ENCODE measurements at regions not wholly inside any gene's neighbourhood (a gene's known extent, or its start where the extent isn't known, plus 50 kb on each side); places are given as distances from the start of the nearest gene placed in this dataset.
"Not testable (repeated sequence)": the region's sequence is repeated elsewhere in the genome, so short reads cannot be mapped to it uniquely, and the experiment has no call there.

- peak; percentile 5 for DNase-seq
These were observed 168.4 kb downstream of the CWH43 start for GRCh38 chr4:49154308-49155103.

- not testable (repeated sequence) for DNase-seq
These were observed 169.2 kb downstream of the CWH43 start for GRCh38 chr4:49155270-49155669.

- DNase-seq: not testable (repeated sequence)
These were observed 170.2 kb downstream of the CWH43 start for GRCh38 chr4:49156309-49156708.

DNA sequence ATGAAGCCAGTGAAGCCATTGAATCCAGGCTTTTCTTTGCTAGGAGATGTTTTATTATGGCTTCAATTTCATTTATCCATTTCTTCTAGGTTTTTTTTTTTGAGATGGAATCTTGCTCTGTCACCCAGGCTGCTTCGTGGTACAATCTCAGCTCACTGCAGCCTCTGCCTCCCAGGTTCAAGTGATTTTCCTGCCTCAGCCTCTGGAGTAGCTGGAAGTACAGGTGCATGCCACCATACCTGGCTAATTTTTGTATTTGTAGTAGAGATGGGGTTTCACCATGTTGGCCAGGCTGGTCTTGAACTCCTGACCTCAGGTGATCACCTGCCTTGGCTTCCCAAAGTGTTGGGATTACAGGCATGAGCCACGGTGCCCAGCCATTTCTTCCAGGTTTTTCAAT, 171.6 kb downstream of the CWH43 start:
- DNase-seq: not testable (repeated sequence)

GRCh38 chr4:49161111-49161541, 175.1 kb downstream of the CWH43 start:
- not testable (repeated sequence) for DNase-seq

- not testable (repeated sequence) for DNase-seq
These were observed 178.8 kb downstream of the CWH43 start for GRCh38 chr4:49164916-49165315.

- not testable (repeated sequence) for DNase-seq
These were observed 191.8 kb downstream of the CWH43 start for GRCh38 chr4:49177847-49178246.

DNA sequence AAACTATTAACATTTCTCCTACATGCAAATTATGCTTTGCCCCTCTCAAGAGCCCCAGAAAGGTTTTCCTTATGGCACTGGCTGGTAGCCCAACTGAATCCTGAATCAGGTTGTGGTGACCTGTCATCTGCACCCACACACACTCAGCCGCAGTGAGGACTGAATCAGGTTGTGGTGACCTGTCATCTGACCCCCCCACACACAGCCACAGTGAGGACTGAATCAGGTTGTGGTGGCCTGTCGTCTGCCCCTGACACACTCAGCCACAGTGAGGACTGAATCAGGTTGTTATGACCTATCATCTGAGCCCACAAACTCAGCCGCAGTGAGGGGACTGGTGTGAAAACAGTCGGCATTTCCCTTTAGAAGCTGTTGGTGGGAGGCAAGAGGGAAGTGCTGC, 195.0 kb downstream of the CWH43 start:
- not testable (repeated sequence) for DNase-seq

DNA sequence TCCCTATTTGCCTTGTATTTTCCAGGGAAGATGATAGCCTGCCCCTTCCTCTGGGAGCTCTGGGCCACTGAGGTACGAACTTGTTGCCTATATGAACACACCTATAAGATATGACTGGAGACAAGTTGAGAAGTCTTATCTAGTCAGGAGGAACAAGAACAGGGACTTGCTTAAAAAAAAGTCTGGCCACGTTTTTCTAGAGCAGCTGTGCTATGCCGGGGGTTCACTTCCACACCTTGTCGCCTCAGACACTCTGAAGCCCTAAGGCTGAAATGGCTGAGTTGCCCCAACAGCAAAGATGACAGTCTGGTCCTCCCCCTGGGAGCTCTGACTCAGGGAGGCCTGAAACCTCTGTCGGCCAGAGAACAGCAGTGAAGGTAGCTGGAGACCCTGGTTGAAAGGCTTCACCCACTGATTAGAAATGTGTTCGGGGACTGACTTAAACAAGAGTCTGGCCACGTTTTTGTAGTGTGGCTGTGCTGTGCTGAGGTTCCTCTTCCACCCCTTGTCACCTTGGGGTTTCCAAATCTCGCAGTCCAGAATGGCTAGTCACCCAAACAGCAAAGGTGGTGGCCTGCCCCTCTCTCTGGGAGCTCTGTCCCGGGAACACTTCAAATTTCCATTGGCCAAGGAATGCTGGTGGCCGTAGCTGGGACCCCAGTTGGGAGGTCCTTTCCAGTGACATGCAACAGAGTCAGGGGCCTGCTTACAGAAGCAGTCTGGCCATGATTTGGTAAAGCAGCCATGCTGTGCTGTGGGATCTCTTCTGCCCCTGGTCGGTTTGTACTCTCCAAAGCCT, 225.5 kb downstream of the CWH43 start:
- not testable (repeated sequence) for DNase-seq

DNA sequence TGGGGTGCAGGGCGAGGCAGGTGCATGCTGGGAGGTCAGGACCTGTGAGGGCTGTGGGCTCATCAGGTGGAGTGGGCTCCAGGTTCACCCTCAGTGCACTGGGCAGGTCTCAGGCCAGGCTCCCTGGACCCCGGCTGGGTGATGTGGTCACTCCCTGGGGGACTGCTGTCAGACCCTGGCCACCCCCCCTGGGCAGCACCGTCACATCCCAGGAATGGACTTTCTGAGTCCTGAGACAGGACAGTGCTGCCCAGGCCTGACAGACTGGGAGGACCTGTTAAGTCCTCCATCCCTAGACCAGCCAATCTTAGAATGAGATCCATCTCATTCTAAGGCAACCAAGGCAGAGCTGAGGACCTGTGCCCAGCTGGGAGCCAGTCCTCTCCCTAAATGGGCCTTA, 227.2 kb downstream of the CWH43 start:
- DNase-seq: not testable (repeated sequence)

GRCh38 chr4:49213750-49214149, 227.7 kb downstream of the CWH43 start:
- not testable (repeated sequence) for DNase-seq

DNA sequence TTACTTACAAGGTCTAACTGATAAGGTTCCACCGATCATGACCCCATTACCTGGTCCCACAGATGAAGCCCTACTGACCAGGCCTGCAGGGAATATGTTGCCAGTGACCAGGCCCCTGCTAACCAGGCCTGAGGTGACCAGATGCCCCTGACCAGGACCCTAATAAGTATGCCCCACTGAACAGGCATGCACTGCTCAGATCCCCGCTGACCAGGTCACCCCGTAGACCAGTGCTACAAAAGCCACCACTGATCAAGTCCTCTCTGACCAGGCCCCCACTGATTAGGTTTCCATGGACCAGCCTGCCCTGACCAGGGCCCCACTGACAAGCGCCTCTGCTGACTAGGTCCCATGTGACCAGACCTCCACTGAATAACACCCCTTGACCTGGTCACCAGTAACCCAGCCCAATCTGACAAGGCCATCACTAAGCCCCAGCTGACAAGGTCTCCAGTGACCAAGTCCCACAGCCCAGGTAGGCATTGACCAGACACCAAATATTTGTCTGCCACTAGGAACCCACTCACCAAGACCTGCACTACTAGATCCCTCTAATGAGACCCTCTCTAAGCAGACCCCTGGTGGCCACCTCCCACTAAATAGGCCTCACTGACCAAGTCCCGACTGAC, 228.5 kb downstream of the CWH43 start:
- not testable (repeated sequence) for DNase-seq

- not testable (repeated sequence) for DNase-seq
These were observed 229.0 kb downstream of the CWH43 start for GRCh38 chr4:49215082-49215479.

GRCh38 chr4:49216606-49217005, 230.5 kb downstream of the CWH43 start:
- not testable (repeated sequence) for DNase-seq

- no peak for DNase-seq
These were observed 231.4 kb downstream of the CWH43 start for GRCh38 chr4:49217492-49217891.

- not testable (repeated sequence) for DNase-seq
These were observed 232.0 kb downstream of the CWH43 start for GRCh38 chr4:49218094-49218493.

GRCh38 chr4:49218931-49219330, 232.9 kb downstream of the CWH43 start:
- not testable (repeated sequence) for DNase-seq

- DNase-seq: not testable (repeated sequence)
These were observed 233.6 kb downstream of the CWH43 start for GRCh38 chr4:49219489-49220225.

DNA sequence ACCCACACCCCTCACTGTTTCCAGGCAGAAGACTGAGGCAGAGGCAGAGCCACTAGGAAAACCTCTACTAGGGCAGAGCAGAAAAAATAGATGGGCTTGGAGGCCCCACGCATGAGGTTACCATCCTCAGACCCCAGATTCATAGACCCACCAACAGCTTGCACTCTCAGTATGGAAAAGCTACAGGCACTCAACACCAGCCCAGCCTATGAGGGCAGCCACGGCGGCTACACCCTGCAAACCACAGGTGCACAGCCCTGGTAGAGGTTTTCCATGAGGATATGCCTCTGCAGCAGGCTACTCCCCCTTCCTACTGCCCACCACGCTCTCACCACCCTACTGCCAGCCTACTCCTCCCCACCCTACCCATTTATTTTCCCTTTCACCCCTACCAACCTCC, 235.1 kb downstream of the CWH43 start:
- DNase-seq: no peak

DNA sequence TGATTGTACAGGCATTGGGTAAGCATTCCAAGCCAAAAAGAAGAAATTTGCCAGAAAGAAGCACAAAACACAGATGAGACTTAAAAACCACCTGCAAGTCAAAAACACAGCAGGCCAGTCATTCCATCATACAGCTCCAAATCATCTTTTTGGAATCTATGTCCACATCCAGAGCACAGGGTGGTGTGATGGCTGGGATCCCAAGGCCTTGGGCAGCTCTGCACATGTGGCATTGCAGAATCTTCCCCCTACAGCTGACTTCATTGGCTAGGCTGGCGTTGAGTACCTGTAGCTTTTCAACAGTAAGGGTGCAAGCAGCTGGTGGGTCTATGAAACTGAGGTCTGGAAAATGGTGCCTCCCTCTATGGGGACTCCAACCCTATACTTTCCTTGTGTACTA, 236.7 kb downstream of the CWH43 start:
- not testable (repeated sequence) for DNase-seq

DNA sequence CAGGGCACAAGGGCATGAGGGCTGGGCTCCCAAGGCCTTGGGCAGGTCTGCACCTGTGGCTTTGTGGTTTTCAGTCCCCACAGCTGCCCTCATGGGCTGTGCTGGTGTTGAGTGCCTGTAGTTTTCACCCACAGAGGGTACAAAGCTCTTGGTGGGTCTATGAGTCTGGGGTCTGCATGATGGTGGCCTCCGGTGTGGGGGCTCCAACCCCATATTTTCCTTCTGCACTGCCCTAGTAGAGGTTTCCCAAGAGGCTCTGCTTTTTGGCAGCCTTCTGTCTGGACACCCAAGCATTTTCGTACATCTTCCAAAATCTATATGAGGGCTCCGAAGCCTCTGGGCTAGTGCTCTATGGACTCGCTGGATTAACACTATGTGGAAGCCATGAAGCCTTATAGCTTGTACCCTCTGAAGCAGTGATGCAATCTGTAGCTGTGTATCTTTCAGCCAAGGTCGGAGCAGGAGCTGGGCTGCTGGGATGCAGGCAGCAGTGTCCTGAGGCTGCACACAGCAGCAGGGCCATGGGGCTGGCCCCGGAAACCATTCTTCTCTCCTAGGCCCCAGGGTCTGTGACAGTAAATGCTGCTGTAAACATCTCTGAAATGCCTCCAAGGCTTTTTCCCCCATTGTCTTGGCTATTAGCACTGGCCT, 240.3 kb downstream of the CWH43 start:
- DNase-seq: not testable (repeated sequence)

- DNase-seq: not testable (repeated sequence)
These were observed 241.9 kb downstream of the CWH43 start for GRCh38 chr4:49227941-49228340.

All from right kidney (tissue), 1 donor.